PFSK-1 (cell line): ENCODE measurements at regions not wholly inside any gene's neighbourhood (a gene's known extent, or its start where the extent isn't known, plus 50 kb on each side); places are given as distances from the start of the nearest gene placed in this dataset.

Source experiments
- FOXP2 ChIP-seq: optimal IDR thresholded peaks from 2 replicates; pipeline ENCODE3; 2011; ENCODE audit warnings: borderline replicate concordance, control low read depth, inconsistent platforms; ENCODE audit not compliant: insufficient read depth; ENCODE audit errors: extremely low read length, extremely low read depth
- POLR2AphosphoS5 ChIP-seq: IDR thresholded peaks from 2 replicates; pipeline ENCODE4 v1.6.1; 2012; ENCODE audit warnings: low read depth, mild to moderate bottlenecking, control low read depth, low read length, moderate library complexity
- REST ChIP-seq, 2 experiments: IDR thresholded peaks; 2 replicates each; pipeline versions ENCODE4 v1.6.1 to v1.8.0; 2011 to 2012; ENCODE audit warnings: low read depth in 2 of 2, low read length in 2 of 2, control low read depth in 1 of 2, inconsistent platforms in 1 of 2, mild to moderate bottlenecking in 1 of 2, moderate library complexity in 1 of 2; ENCODE audit not compliant: insufficient read depth in 1 of 2
- TAF1 ChIP-seq: IDR thresholded peaks from 2 replicates; pipeline ENCODE4 v1.6.1; 2012; ENCODE audit warnings: low read length, control low read depth, borderline replicate concordance; ENCODE audit not compliant: insufficient read depth

GRCh38 chr11:134705858-134706257, 293.8 kb upstream of the B3GAT1 start:
- no peak for TF ChIP-seq POLR2AphosphoS5
- TF ChIP-seq TAF1, result no peak
- TF ChIP-seq REST (IDR thresholded peaks at IDR 0.05; ENCODE audit: insufficient read depth in 1 of 2, low read depth in 2 of 2, low read length in 2 of 2), result no peak
- TF ChIP-seq FOXP2, result no peak
